ENCODE measurements at regions not wholly inside any gene's neighbourhood (a gene's known extent, or its start where the extent isn't known, plus 50 kb on each side); places are given as distances from the start of the nearest gene placed in this dataset.

DNA sequence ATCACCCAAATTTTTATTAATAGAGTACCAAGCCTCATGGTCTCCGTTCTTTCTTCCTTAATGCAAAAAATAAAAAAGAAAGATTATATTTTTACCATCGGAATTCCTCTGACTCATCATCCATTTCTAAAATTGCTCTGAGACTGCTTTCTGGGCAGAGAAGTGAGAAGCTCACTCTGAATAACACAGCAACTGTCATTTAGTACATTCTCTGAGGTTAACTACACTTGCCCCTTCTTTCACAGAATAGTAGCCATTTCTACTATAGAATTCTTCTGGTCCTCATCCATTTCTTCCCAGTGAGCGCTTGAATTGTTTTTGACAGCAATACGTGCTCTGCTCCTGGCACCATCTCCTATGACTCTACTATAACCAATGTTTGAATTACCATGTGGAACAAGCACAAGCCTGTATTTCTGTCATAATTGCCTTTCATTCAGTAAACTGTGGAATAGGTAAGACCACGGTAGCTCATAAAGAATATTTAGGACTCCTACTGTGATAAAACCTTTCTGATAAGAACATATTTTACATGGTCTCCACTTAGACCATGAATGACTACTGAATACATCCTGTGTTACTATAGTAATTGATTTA, 435.5 kb upstream of the NRSN1 start:
- Histone ChIP-seq H3K36me3 (ENCODE audit: insufficient read depth, low read length) (no peaks in the 10 kb centered on the region), H3K79me2 (replicated peaks; ENCODE audit: insufficient read depth, low read length) (no peaks in the 10 kb centered on the region), H2AFZ (ENCODE audit: low read depth, low read length) (no peak overlapping the region), H3K9me2 (ENCODE audit: insufficient read depth, low read length) (no peaks in the 10 kb centered on the region), H3K9ac (ENCODE audit: low read length) (no peak overlapping the region), H3K4me3 (ENCODE audit: low read length) (no peak overlapping the region), H3K4me2 (ENCODE audit: low read length) (no peak overlapping the region), H3K27me3 (ENCODE audit: insufficient read depth, low read depth, low read length) (no peaks in the 10 kb centered on the region), H3K27ac (ENCODE audit: low read length) (peak overlapping the region; percentile 25), H3F3A (ENCODE audit: insufficient read depth, low read length, poor library complexity, severe bottlenecking) (peaks cover 3% of the 10 kb centered on the region), H3K9me3 (ENCODE audit: low read length) (no peaks in the 10 kb centered on the region), H4K20me1 (ENCODE audit: insufficient read depth) (no peaks in the 10 kb centered on the region)
- TF ChIP-seq POLR2AphosphoS5 (IDR thresholded peaks at IDR 0.05), result peak; percentile 69
- TF ChIP-seq TAF1 (IDR thresholded peaks at IDR 0.05; ENCODE audit: low read depth), result no peak
- TF ChIP-seq, protein P1, sequence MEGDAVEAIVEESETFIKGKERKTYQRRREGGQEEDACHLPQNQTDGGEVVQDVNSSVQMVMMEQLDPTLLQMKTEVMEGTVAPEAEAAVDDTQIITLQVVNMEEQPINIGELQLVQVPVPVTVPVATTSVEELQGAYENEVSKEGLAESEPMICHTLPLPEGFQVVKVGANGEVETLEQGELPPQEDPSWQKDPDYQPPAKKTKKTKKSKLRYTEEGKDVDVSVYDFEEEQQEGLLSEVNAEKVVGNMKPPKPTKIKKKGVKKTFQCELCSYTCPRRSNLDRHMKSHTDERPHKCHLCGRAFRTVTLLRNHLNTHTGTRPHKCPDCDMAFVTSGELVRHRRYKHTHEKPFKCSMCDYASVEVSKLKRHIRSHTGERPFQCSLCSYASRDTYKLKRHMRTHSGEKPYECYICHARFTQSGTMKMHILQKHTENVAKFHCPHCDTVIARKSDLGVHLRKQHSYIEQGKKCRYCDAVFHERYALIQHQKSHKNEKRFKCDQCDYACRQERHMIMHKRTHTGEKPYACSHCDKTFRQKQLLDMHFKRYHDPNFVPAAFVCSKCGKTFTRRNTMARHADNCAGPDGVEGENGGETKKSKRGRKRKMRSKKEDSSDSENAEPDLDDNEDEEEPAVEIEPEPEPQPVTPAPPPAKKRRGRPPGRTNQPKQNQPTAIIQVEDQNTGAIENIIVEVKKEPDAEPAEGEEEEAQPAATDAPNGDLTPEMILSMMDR (IDR thresholded peaks at IDR 0.05; ENCODE audit: poor library complexity, severe bottlenecking), result no peak

DNA sequence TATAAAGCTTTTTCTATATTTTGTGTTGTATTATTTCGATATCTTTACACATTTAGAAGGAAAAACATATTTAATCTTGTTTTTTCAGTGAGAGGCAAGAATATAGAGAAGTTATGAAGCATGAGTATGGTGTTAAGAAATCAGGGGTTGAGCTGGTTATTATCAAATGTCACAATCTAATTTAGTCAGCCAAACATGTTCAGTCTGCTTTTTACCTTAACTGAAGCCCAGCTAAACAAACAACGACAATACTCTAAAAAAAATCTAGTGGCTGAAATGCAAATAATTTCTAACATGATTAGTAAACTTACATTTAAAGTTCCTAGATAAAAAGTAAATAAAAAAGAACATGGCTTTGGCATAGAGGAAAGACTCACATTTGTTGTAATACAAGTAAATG, 433.8 kb upstream of the NRSN1 start:
- no peak overlapping the region for H3K27ac ChIP-seq (ENCODE audit: low read length)
- no peak overlapping the region for H3K4me2 ChIP-seq (ENCODE audit: low read length)
- H3F3A ChIP-seq (ENCODE audit: insufficient read depth, low read length, poor library complexity, severe bottlenecking), result peaks cover 3% of the 10 kb centered on the region
- no peak overlapping the region for H3K4me3 ChIP-seq (ENCODE audit: low read length)
- no peaks in the 10 kb centered on the region for H4K20me1 ChIP-seq (ENCODE audit: insufficient read depth)
- H3K27me3 ChIP-seq (ENCODE audit: insufficient read depth, low read depth, low read length), result no peaks in the 10 kb centered on the region
- no peak overlapping the region for H2AFZ ChIP-seq (ENCODE audit: low read depth, low read length)
- no peak overlapping the region for H3K9ac ChIP-seq (ENCODE audit: low read length)
- H3K79me2 ChIP-seq (replicated peaks; ENCODE audit: insufficient read depth, low read length), result no peaks in the 10 kb centered on the region
- no peaks in the 10 kb centered on the region for H3K9me3 ChIP-seq (ENCODE audit: low read length)
- no peaks in the 10 kb centered on the region for H3K36me3 ChIP-seq (ENCODE audit: insufficient read depth, low read length)
- TF ChIP-seq, protein P2, sequence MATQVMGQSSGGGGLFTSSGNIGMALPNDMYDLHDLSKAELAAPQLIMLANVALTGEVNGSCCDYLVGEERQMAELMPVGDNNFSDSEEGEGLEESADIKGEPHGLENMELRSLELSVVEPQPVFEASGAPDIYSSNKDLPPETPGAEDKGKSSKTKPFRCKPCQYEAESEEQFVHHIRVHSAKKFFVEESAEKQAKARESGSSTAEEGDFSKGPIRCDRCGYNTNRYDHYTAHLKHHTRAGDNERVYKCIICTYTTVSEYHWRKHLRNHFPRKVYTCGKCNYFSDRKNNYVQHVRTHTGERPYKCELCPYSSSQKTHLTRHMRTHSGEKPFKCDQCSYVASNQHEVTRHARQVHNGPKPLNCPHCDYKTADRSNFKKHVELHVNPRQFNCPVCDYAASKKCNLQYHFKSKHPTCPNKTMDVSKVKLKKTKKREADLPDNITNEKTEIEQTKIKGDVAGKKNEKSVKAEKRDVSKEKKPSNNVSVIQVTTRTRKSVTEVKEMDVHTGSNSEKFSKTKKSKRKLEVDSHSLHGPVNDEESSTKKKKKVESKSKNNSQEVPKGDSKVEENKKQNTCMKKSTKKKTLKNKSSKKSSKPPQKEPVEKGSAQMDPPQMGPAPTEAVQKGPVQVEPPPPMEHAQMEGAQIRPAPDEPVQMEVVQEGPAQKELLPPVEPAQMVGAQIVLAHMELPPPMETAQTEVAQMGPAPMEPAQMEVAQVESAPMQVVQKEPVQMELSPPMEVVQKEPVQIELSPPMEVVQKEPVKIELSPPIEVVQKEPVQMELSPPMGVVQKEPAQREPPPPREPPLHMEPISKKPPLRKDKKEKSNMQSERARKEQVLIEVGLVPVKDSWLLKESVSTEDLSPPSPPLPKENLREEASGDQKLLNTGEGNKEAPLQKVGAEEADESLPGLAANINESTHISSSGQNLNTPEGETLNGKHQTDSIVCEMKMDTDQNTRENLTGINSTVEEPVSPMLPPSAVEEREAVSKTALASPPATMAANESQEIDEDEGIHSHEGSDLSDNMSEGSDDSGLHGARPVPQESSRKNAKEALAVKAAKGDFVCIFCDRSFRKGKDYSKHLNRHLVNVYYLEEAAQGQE (IDR thresholded peaks at IDR 0.05; ENCODE audit: borderline replicate concordance), result no peak
- TF ChIP-seq MXI1 (conservative IDR thresholded peaks at IDR 0.05; ENCODE audit: poor library complexity, severe bottlenecking), result no peak
- TF ChIP-seq RAD21 (conservative IDR thresholded peaks at IDR 0.05), result no peak
- TF ChIP-seq TAF1 (IDR thresholded peaks at IDR 0.05; ENCODE audit: low read depth), result no peak
- TF ChIP-seq, protein P1 (IDR thresholded peaks at IDR 0.05; ENCODE audit: poor library complexity, severe bottlenecking), result no peak
- TF ChIP-seq EP300 (conservative IDR thresholded peaks at IDR 0.05; ENCODE audit: poor library complexity, severe bottlenecking), result no peak
- no peak for TF ChIP-seq POLR2AphosphoS5 (IDR thresholded peaks at IDR 0.05)
- no peak for TF ChIP-seq EZH2 (IDR thresholded peaks at IDR 0.05; ENCODE audit: borderline replicate concordance, insufficient read depth, low read length, poor library complexity, severe bottlenecking)
- TF ChIP-seq SMC3 (conservative IDR thresholded peaks at IDR 0.05; ENCODE audit: poor library complexity), result no peak
- H3K9me2 ChIP-seq (ENCODE audit: insufficient read depth, low read length), result no peaks in the 10 kb centered on the region

Data from neural cell (in vitro differentiated cells).